ENCODE measurements at regions not wholly inside any gene's neighbourhood (a gene's known extent, or its start where the extent isn't known, plus 50 kb on each side); places are given as distances from the start of the nearest gene placed in this dataset.

- no peaks in the 10 kb centered on the region for H3K79me2 ChIP-seq (ENCODE audit: low read depth)
- CTCF ChIA-PET: no interaction called here
- POLR2A ChIA-PET (ENCODE audit: unreplicated experiment): no interaction called here
- H3K4me2 ChIP-seq: no peak overlapping the region
- H3K9me3 ChIP-seq (ENCODE audit: insufficient read depth, low read depth): no peaks in the 10 kb centered on the region
- no peak overlapping the region for H2AFZ ChIP-seq
- H3K9me2 ChIP-seq (ENCODE audit: insufficient read depth): no peaks in the 10 kb centered on the region
- H3K4me1 ChIP-seq (replicated peaks; ENCODE audit: insufficient read depth): no peaks in the 10 kb centered on the region; the same call in 1 of the 2 replicates
- no peak overlapping the region for H3K27ac ChIP-seq
- no peaks in the 10 kb centered on the region for H3K36me3 ChIP-seq (ENCODE audit: low read depth)
- DNase-seq: no peak
- no peaks in the 10 kb centered on the region for H4K20me1 ChIP-seq (ENCODE audit: insufficient read depth)
- peaks cover 10% of the 10 kb centered on the region for H3K27me3 ChIP-seq (ENCODE audit: insufficient read depth, low read depth)
- no peak overlapping the region for H3K4me3 ChIP-seq
- no peaks in the 10 kb centered on the region for H3F3A ChIP-seq (ENCODE audit: insufficient read depth, low read depth)
- intact Hi-C loops (cut with micrococcal nuclease; ENCODE audit: unreplicated experiment): loop anchor here (10.0 kb wide), 1 partner anchor 75 kb away; no protein-coding TSS in a partner anchor
- TF ChIP-seq CTCF (conservative IDR thresholded peaks at IDR 0.05): no peak
- TF ChIP-seq EZH2 (IDR thresholded peaks at IDR 0.05; ENCODE audit: low read depth): no peak
- BruUV-seq (replicated peaks): no TSS peak
These were observed 223.8 kb downstream of the GLI2 start for GRCh38 chr2:120959426-120959825.

GRCh38 chr2:120960770-120961366 lies 225.2 kb downstream of the GLI2 start:
- no peaks in the 10 kb centered on the region for H3K36me3 ChIP-seq (ENCODE audit: low read depth)
- TF ChIP-seq EZH2 (IDR thresholded peaks at IDR 0.05; ENCODE audit: low read depth) (no peak), CTCF (conservative IDR thresholded peaks at IDR 0.05) (no peak)
- no TSS peak for BruUV-seq (replicated peaks)
- ChIA-PET CTCF (no interaction called here), POLR2A (ENCODE audit: unreplicated experiment) (no interaction called here)
- intact Hi-C loops (cut with micrococcal nuclease; ENCODE audit: unreplicated experiment): no loop called here
- H3F3A ChIP-seq (ENCODE audit: insufficient read depth, low read depth): no peaks in the 10 kb centered on the region
- H3K4me3 ChIP-seq: no peak overlapping the region
- H3K27me3 ChIP-seq (ENCODE audit: insufficient read depth, low read depth): peaks cover 11% of the 10 kb centered on the region
- H4K20me1 ChIP-seq (ENCODE audit: insufficient read depth): no peaks in the 10 kb centered on the region
- H3K9me3 ChIP-seq (ENCODE audit: insufficient read depth, low read depth): no peaks in the 10 kb centered on the region
- DNase-seq: no peak
- no peaks in the 10 kb centered on the region; the same call in 1 of the 2 replicates for H3K4me1 ChIP-seq (replicated peaks; ENCODE audit: insufficient read depth)
- no peak overlapping the region for H3K27ac ChIP-seq
- H3K79me2 ChIP-seq (ENCODE audit: low read depth): no peaks in the 10 kb centered on the region
- no peak overlapping the region for H3K4me2 ChIP-seq
- H2AFZ ChIP-seq: no peak overlapping the region
- H3K9me2 ChIP-seq (ENCODE audit: insufficient read depth): no peaks in the 10 kb centered on the region

- Histone ChIP-seq H3F3A (ENCODE audit: insufficient read depth, low read depth) (no peaks in the 10 kb centered on the region), H3K4me2 (no peak overlapping the region), H3K27me3 (ENCODE audit: insufficient read depth, low read depth) (peaks cover 17% of the 10 kb centered on the region), H3K9me3 (ENCODE audit: insufficient read depth, low read depth) (no peaks in the 10 kb centered on the region), H4K20me1 (ENCODE audit: insufficient read depth) (no peaks in the 10 kb centered on the region), H3K27ac (no peak overlapping the region), H3K4me3 (no peak overlapping the region), H2AFZ (no peak overlapping the region), H3K36me3 (ENCODE audit: low read depth) (no peaks in the 10 kb centered on the region), H3K9me2 (ENCODE audit: insufficient read depth) (no peaks in the 10 kb centered on the region), H3K4me1 (replicated peaks; ENCODE audit: insufficient read depth) (no peaks in the 10 kb centered on the region; the same call in 1 of the 2 replicates), H3K79me2 (ENCODE audit: low read depth) (no peaks in the 10 kb centered on the region)
- TF ChIP-seq EZH2 (IDR thresholded peaks at IDR 0.05; ENCODE audit: low read depth) (no peak), CTCF (conservative IDR thresholded peaks at IDR 0.05) (no peak)
- no peak for DNase-seq
- intact Hi-C loops (cut with micrococcal nuclease; ENCODE audit: unreplicated experiment): no loop called here
- POLR2A ChIA-PET (ENCODE audit: unreplicated experiment): no interaction called here
- no TSS peak for BruUV-seq (replicated peaks)
- CTCF ChIA-PET: no interaction called here
These were observed 225.7 kb downstream of the GLI2 start for GRCh38 chr2:120961396-120961795.
